GM20000 (cell line): ENCODE measurements at regions not wholly inside any gene's neighbourhood (a gene's known extent, or its start where the extent isn't known, plus 50 kb on each side); places are given as distances from the start of the nearest gene placed in this dataset.

Experiments used
- DNase-seq: peaks from one replicate; pipeline ENCODE4 v3.0.0; 2012; ENCODE audit warnings: low spot score
- TF ChIP-seq, protein P1 (sequence below): IDR thresholded peaks from 2 replicates; pipeline ENCODE4 v1.5.1; 2012; ENCODE audit warnings: mild to moderate bottlenecking, control low read depth; ENCODE audit errors: extremely low read depth, missing control alignments

GRCh38 chr9:22916148-22916547, 469.5 kb downstream of the DMRTA1 start:
- TF ChIP-seq, protein P1, sequence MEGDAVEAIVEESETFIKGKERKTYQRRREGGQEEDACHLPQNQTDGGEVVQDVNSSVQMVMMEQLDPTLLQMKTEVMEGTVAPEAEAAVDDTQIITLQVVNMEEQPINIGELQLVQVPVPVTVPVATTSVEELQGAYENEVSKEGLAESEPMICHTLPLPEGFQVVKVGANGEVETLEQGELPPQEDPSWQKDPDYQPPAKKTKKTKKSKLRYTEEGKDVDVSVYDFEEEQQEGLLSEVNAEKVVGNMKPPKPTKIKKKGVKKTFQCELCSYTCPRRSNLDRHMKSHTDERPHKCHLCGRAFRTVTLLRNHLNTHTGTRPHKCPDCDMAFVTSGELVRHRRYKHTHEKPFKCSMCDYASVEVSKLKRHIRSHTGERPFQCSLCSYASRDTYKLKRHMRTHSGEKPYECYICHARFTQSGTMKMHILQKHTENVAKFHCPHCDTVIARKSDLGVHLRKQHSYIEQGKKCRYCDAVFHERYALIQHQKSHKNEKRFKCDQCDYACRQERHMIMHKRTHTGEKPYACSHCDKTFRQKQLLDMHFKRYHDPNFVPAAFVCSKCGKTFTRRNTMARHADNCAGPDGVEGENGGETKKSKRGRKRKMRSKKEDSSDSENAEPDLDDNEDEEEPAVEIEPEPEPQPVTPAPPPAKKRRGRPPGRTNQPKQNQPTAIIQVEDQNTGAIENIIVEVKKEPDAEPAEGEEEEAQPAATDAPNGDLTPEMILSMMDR, result no peak
- DNase-seq, result no peak

DNA sequence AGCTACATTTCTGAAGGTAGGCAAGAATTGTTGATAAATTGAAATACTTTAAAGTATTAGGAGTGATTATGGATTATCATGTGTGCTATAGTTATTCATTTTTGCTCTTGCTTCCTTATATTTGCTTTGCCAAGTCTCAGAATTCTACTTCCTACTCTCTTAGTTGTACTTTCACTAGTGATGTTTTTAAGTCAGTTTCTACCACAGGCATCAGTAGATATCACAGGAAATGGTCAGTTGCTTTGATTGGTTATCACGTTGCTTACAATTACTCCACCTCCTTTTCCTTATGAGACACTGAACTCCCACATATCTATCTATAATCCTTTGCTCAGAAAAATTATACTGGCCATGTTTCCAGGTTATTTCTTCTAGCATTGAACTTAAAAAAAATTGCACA, 472.8 kb downstream of the DMRTA1 start:
- no peak for DNase-seq
- TF ChIP-seq, protein P1, result no peak

DNA sequence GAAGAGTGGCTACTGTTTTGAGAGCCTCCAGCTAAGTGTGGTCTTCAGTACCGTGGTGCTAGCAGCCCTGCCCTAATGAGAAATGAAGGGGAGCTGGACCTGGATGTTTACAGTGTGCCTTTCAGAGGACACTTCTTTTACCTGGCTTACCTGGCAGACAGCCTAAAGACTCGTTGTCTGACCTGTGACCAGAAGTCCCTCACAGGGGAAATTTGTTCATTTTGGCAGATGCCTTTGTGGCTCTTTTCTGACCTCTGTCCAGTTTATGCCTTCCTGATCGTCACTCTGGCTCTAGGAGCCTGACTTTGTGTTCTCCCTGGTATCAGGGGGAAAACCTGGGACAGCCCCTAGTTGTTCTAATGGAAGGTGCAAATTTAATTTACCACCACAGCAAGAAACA, 475.1 kb downstream of the DMRTA1 start:
- TF ChIP-seq, protein P1, result no peak
- no peak for DNase-seq

- DNase-seq, result no peak
- TF ChIP-seq, protein P1, result no peak
Measured at GRCh38 chr9:22922222-22922621, 475.6 kb downstream of the DMRTA1 start.

DNA sequence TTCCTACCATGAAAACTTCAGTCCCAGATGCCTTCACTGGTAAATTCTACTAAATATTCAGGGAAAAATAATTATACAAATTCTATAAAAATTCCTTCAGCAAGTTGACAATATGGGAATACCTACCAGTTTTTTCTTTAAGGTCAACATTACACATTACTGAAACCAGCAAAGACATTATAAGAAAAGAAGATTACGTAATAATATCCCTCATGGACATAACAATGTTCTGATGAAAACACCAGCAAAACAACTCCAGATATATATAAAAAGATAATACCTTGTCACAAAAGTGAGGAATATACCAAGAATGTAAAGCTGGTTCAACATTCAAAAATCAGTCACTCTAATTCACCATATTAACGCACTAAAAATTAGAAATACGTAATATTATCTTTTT, 507.9 kb downstream of the DMRTA1 start:
- TF ChIP-seq, protein P1, result no peak
- no peak for DNase-seq

GRCh38 chr9:22954964-22955363, 508.3 kb downstream of the DMRTA1 start:
- DNase-seq, result no peak
- TF ChIP-seq, protein P1, result no peak

GRCh38 chr9:22969350-22969979, 522.8 kb downstream of the DMRTA1 start:
- TF ChIP-seq, protein P1, result no peak
- no peak for DNase-seq
